A549 (cell line): ENCODE measurements at regions not wholly inside any gene's neighbourhood (a gene's known extent, or its start where the extent isn't known, plus 50 kb on each side); places are given as distances from the start of the nearest gene placed in this dataset.

ENCODE experiments used
- CHD4 ChIP-seq: fragments of 200-600 bp; sonication (generic); IDR thresholded peaks from 2 replicates; pipeline ENCODE4 v1.6.1; 2016; ENCODE audit warnings: antibody characterized with exemption, mild to moderate bottlenecking, borderline replicate concordance
- CTCF ChIP-seq: fragments of >200 bp; sonication (Bioruptor Twin); formaldehyde crosslinking; IDR thresholded peaks from 3 replicates; pipeline ENCODE4 v1.5.1; 2016
- EP300 ChIP-seq, 2 experiments: fragments of >200 bp; sonication (Bioruptor Twin); formaldehyde crosslinking; IDR thresholded peaks; 2 replicates in 1 of 2; 3 replicates in 1 of 2; pipeline ENCODE4 v1.6.1; 2016 to 2017
- POLR2A ChIP-seq: IDR thresholded peaks from 2 replicates; pipeline ENCODE4 v1.6.1; 2012; ENCODE audit warnings: mild to moderate bottlenecking, low read length

GRCh38 chr9:29449306-29449705 is 1876.0 kb upstream of the C9orf72 start:
- TF ChIP-seq CTCF (no peak), POLR2A (no peak), EP300 (IDR thresholded peaks at IDR 0.05) (no peak), CHD4 (no peak)
